MCF 10A (cell line): ENCODE measurements at regions not wholly inside any gene's neighbourhood (a gene's known extent, or its start where the extent isn't known, plus 50 kb on each side); places are given as distances from the start of the nearest gene placed in this dataset.
"Not testable (repeated sequence)": the region's sequence is repeated elsewhere in the genome, so short reads cannot be mapped to it uniquely, and the experiment has no call there.

Source experiments
- BruUV-seq: library from RNA; stranded (reverse); fragments of 400-500 nt; replicated peaks from 2 replicates; lab custom pipeline; 2021; lab: Mats Ljungman, UMichigan
- CTCF ChIA-PET: fragments of 300-600 bp; sonication (Branson Sonifier 250); formaldehyde crosslinking; extraction: SDS; loops from one replicate; lab custom pipeline; 2021; ENCODE audit warnings: antibody characterized with exemption, inconsistent platforms; lab: Yijun Ruan, JAX
- POLR2A ChIA-PET: fragments of 300-600, 350-650 bp; sonication (Branson Sonifier 250); formaldehyde crosslinking; extraction: SDS; loops from one replicate; lab custom pipeline; 2020; ENCODE audit warnings: antibody characterized with exemption, inconsistent platforms; lab: Yijun Ruan, JAX
- DNase-seq: peaks from one replicate; pipeline ENCODE4 v3.0.0-alpha.2; 2018; ENCODE audit not compliant: unreplicated experiment
- H3K27ac Mint-ChIP-seq: one replicate; pipeline ENCODE4 v1.8.0; 2022; ENCODE audit warnings: mild to moderate bottlenecking, low read depth, mixed read lengths; ENCODE audit not compliant: unreplicated experiment
- H3K27me3 Mint-ChIP-seq: one replicate; pipeline ENCODE4 v1.8.0; 2022; ENCODE audit warnings: mixed read lengths; ENCODE audit not compliant: insufficient read depth, unreplicated experiment
- H3K36me3 Mint-ChIP-seq: one replicate; pipeline ENCODE4 v1.8.0; 2022; ENCODE audit warnings: mild to moderate bottlenecking, moderate library complexity, mixed read lengths; ENCODE audit not compliant: insufficient read depth, unreplicated experiment
- H3K4me1 Mint-ChIP-seq: one replicate; pipeline ENCODE4 v1.8.0; 2022; ENCODE audit warnings: mixed read lengths; ENCODE audit not compliant: insufficient read depth, unreplicated experiment
- H3K4me3 Mint-ChIP-seq: one replicate; pipeline ENCODE4 v1.8.0; 2022; ENCODE audit warnings: mild to moderate bottlenecking, moderate library complexity, mixed read lengths; ENCODE audit not compliant: unreplicated experiment
- H3K9me3 Mint-ChIP-seq: one replicate; pipeline ENCODE4 v1.8.0; 2022; ENCODE audit warnings: mixed read lengths; ENCODE audit not compliant: unreplicated experiment
- CTCF ChIP-seq: fragments of 200-600 bp; IDR thresholded peaks from one replicate; pipeline ENCODE4 v1.8.0; 2022; ENCODE audit warnings: antibody characterized with exemption, mild to moderate bottlenecking; ENCODE audit not compliant: unreplicated experiment
- intact Hi-C: fragments of 100-400 bp; cut with micrococcal nuclease; formaldehyde crosslinking; loops from 2 replicates; pipeline ENCODE4 v1.14.1; 2022

GRCh38 chr10:81200801-81201200 lies 663.1 kb downstream of the SH2D4B start:
- Mint-ChIP-seq H3K27me3 (peaks cover 45% of the 10 kb centered on the region), H3K9me3 (no peaks in the 10 kb centered on the region), H3K27ac (no peak overlapping the region), H3K36me3 (no peaks in the 10 kb centered on the region), H3K4me1 (no peaks in the 10 kb centered on the region), H3K4me3 (no peak overlapping the region)
- POLR2A ChIA-PET: no interaction called here
- DNase-seq: no peak
- intact Hi-C loops: no loop called here
- CTCF ChIA-PET: no interaction called here
- TF ChIP-seq CTCF: no peak
- no TSS peak for BruUV-seq

GRCh38 chr10:81207359-81207758 lies 667.6 kb upstream of the NRG3 start:
- H3K4me1 Mint-ChIP-seq, BruUV-seq, H3K27ac Mint-ChIP-seq, CTCF ChIA-PET, H3K4me3 Mint-ChIP-seq, POLR2A ChIA-PET, DNase-seq, H3K9me3 Mint-ChIP-seq, intact Hi-C loops, H3K36me3 Mint-ChIP-seq: not testable (repeated sequence)
- peaks cover 64% of the 10 kb centered on the region for H3K27me3 Mint-ChIP-seq

- Mint-ChIP-seq H3K4me3 (no peak overlapping the region), H3K27ac (no peak overlapping the region), H3K4me1 (no peaks in the 10 kb centered on the region), H3K36me3 (no peaks in the 10 kb centered on the region), H3K9me3 (no peaks in the 10 kb centered on the region), H3K27me3 (peaks cover 75% of the 10 kb centered on the region)
- CTCF ChIA-PET: interaction anchor here (0.6 kb wide), 1 partner anchor 34 kb away, joined by 3 read pairs; no protein-coding TSS in a partner anchor
- no peak for DNase-seq
- no peak for TF ChIP-seq CTCF
- BruUV-seq: no TSS peak
- POLR2A ChIA-PET: no interaction called here
- intact Hi-C loops: no loop called here
These were observed 661.6 kb upstream of the NRG3 start for GRCh38 chr10:81213370-81213769.

- ChIA-PET POLR2A (no interaction called here), CTCF (interaction anchor here (0.5 to 0.7 kb wide), 3 partner anchors 74 to 99 kb away, joined by 3 to 5 read pairs (median 4); no protein-coding TSS in a partner anchor)
- TF ChIP-seq CTCF: no peak
- no peak for DNase-seq
- peaks cover 54% of the 10 kb centered on the region for H3K27me3 Mint-ChIP-seq
- H3K4me3 Mint-ChIP-seq: no peak overlapping the region
- H3K36me3 Mint-ChIP-seq: no peaks in the 10 kb centered on the region
- H3K4me1 Mint-ChIP-seq: no peaks in the 10 kb centered on the region
- intact Hi-C loops: no loop called here
- no TSS peak for BruUV-seq
- no peak overlapping the region for H3K27ac Mint-ChIP-seq
- no peaks in the 10 kb centered on the region for H3K9me3 Mint-ChIP-seq
These were observed 659.5 kb upstream of the NRG3 start for GRCh38 chr10:81215498-81215897.

- BruUV-seq: no TSS peak
- CTCF ChIA-PET: no interaction called here
- TF ChIP-seq CTCF: no peak
- Mint-ChIP-seq H3K27me3 (peaks cover 47% of the 10 kb centered on the region), H3K27ac (no peak overlapping the region), H3K4me3 (no peak overlapping the region), H3K4me1 (no peaks in the 10 kb centered on the region), H3K9me3 (no peaks in the 10 kb centered on the region), H3K36me3 (no peaks in the 10 kb centered on the region)
- intact Hi-C loops: no loop called here
- POLR2A ChIA-PET: no interaction called here
- no peak for DNase-seq
These were observed 658.0 kb upstream of the NRG3 start for GRCh38 chr10:81216949-81217348.
